HG03520 (cell line): ENCODE measurements at regions not wholly inside any gene's neighbourhood (a gene's known extent, or its start where the extent isn't known, plus 50 kb on each side); places are given as distances from the start of the nearest gene placed in this dataset.

Experiments used
- ATAC-seq: cut with Tn5 transposase; IDR thresholded peaks from one replicate; pipeline ENCODE4 v1.9.1; 2021; ENCODE audit warnings: mild to moderate bottlenecking, moderate library complexity; ENCODE audit not compliant: unreplicated experiment

GRCh38 chr18:78725426-78725825, 254.2 kb upstream of the SALL3 start:
- no peak for ATAC-seq

- ATAC-seq, result no peak
Observed at GRCh38 chr18:78726326-78727056, 253.1 kb upstream of the SALL3 start.

GRCh38 chr18:78727057-78727739, 252.4 kb upstream of the SALL3 start:
- ATAC-seq, result no peak

GRCh38 chr18:78727877-78728783, 251.5 kb upstream of the SALL3 start:
- no peak for ATAC-seq

GRCh38 chr18:78728784-78729467, 250.7 kb upstream of the SALL3 start:
- no peak for ATAC-seq

GRCh38 chr18:78730546-78730945, 249.1 kb upstream of the SALL3 start:
- ATAC-seq, result no peak

GRCh38 chr18:78731016-78731397, 248.6 kb upstream of the SALL3 start:
- no peak for ATAC-seq

GRCh38 chr18:78731398-78732032, 248.1 kb upstream of the SALL3 start:
- ATAC-seq, result no peak

GRCh38 chr18:78732273-78733210, 247.1 kb upstream of the SALL3 start:
- no peak for ATAC-seq

GRCh38 chr18:78733762-78734613, 245.6 kb upstream of the SALL3 start:
- no peak for ATAC-seq

- ATAC-seq, result no peak
Observed at GRCh38 chr18:78734614-78734945, 245.0 kb upstream of the SALL3 start.

GRCh38 chr18:78735131-78736014, 244.2 kb upstream of the SALL3 start:
- no peak for ATAC-seq

GRCh38 chr18:78736015-78736690, 243.5 kb upstream of the SALL3 start:
- ATAC-seq, result no peak

GRCh38 chr18:78737006-78737915, 242.4 kb upstream of the SALL3 start:
- no peak for ATAC-seq

- ATAC-seq, result no peak
Observed at GRCh38 chr18:78738076-78738690, 241.4 kb upstream of the SALL3 start.

- ATAC-seq, result no peak
Observed at GRCh38 chr18:78739115-78739514, 240.5 kb upstream of the SALL3 start.
